Kidney tubule cell (primary cell): ENCODE measurements at regions not wholly inside any gene's neighbourhood (a gene's known extent, or its start where the extent isn't known, plus 50 kb on each side); places are given as distances from the start of the nearest gene placed in this dataset.

Experiments
- DNase-seq: peaks from one replicate; pipeline ENCODE4 v3.0.0-alpha.2; 2018; ENCODE audit warnings: low spot score

DNA sequence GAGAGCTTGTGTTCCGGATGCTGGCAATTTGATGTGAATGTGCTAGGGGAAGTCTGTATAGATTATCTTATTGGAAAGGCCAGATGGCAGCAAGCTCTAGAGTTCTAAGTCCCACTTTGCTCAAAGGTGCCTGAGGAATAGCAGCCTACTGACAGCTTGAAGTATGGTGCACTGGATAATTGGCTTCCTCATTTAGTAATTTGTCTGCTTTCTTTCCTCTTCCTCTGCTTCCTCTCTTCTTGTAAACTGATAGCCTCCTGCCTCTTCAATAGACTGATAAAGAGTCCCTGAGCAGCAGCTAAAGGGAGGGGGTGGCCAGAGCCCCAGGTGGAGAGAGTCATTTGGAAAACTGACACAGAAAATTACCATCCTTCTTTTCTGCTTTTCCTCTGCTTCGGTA, 177.3 kb downstream of the FGF1 start:
- no peak for DNase-seq

DNA sequence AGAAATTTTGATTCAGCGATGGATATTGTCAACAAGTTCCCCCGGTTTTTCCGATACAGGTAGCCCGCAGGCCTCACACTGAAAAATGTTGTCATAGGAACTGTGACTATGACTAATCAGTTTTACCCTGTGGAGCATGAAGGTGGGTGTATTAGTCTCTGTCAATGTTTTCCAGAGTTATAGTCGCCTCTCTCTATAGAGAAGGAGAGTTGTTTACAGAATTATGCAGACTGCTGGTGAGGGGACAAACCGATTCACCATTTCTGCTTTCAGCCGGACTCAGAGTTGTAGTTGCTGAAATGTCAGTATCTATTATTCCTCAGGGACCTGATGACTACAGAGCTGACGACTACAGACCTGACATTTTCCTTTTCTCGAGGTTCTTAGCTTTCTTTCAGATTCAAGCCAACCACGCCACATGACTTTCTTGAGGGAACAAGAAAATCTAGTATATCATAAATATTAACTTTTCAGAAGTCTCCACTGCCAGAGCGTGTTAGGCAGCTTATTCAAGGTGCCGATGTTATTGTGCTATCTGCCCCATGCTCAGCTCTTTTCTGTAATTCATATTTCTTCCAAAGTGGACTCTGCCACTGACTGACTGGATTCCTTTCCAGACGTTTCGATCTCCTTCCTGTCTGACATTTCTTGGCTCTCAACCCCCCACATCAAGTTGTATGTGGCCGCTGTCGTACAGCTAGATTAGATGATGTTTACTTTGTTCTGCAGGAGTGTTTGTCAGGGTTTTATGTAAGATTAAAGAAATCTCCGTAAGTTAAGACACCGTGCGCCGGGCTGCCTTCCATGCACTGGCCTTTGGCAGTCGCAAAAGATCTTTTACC, 178.1 kb downstream of the FGF1 start:
- DNase-seq = peak; percentile 94

DNA sequence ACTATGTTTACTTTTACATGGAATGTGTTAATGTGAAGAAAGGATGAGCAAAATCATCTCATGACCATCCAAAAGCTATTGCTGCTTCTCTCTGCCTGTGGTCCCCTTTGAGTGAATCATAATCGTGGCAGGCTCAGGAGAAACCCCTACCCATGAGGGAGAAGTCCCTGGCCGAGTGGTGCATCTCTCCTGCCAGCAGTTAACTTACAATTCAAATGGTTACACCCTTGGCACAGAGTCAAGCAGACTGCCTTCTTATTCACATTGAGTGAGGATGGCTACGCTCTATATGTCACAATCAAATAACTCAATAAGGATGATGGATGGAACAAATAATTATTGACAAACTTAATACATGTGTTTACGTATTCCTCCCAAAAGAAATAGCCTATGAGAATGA, 179.1 kb downstream of the FGF1 start:
- peak; percentile 63 for DNase-seq

DNA sequence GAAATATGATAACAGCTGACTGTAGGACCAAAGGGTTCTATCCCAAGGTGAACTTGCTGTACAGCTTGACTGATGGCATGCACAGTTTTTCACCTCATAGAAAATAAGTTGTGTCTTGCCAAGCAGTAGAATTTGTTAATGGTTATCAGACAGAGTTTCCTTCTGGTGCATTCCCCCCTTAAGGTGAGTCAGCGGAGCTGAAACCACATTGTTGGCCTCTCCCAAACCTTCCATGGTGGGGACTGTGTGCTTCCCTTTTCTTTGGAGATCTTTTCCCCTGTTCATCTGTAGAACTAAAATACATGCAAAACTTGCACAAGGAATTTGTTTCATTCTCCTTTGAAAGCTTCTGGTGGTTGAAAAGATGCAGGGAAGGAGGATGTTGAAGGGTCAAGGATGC, 179.8 kb downstream of the FGF1 start:
- peak; percentile 89 for DNase-seq

DNA sequence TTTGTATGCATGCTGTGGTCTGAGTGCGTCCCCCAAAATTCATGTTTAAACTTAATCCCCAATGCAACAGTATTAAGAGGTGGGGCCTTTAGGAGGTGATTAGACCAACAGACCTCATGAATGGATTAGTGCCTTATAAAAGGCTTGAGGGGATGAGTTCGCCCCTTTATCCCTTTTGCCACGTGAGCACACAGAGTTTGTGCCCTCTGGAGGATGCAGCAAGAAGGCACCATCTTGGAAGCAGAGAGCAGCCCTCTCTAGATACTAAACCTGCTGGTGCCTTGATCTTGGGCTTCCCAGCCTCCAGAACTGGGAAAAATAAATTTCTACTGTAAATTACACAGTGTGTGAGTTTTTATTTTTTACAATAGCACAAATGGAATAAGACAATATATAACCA, 177.1 kb upstream of the SPRY4 start:
- no peak for DNase-seq

DNA sequence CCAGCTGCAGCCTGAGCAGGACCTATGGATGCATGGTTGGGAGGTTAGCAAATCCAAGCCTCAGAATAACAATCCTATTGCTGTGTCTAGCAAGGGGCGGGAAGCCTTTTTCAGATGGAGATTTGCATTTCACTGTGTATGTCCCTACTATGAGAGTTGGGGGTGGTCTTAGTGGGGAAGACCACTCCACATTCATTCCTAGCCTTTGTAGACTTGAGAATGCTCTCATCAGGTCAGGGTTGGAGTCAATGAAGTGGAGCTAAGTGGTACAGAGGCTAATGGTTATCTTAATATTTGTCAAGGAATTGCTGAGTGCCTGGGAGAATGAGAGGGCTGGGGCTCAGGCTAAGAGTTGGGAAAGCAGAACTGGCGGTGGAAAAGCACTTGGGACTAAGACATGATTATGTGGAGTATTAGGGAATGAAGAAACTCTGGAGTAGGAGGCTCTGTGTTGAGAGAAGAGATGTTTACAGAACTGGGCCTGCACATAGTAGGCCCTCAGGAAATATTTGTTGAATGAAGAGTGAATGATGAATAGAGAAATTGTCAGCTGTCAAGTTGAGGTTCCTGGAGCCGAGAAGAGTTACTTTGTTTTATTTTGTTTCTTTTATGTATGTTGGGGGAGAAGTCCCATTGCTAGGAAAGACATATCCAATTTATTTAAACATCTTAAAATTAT, 175.5 kb upstream of the SPRY4 start:
- DNase-seq = no peak

DNA sequence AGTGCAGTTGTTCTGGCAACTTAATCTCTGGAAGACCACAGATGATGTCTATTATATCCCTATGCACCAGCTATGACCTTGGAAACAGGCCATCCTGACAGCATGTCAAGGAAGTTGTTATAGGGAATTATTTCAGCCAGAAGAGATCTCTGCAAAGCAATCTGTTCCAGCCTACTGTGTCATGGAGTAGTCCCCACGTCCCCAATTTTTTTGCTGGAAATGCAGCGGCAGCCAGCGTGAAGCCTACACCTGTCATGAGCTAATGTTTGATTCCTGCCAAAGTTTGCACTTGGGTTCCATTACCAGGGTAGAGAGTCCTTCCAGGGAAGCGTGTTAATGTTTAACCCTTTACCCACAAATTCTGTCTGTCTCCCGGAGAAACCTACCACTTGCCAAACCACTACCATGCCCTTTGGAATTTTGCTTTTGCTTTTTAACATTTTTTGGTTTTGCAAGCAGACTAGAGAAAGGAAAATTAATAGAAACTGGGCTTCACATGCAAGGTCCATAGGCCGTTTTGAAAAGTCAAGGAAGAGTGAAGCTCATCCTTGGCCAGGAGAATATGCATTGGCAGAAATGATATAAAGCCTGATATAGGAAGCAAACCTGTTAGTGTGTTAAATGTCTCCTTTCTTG, 174.9 kb upstream of the SPRY4 start:
- DNase-seq = peak; percentile 92

DNA sequence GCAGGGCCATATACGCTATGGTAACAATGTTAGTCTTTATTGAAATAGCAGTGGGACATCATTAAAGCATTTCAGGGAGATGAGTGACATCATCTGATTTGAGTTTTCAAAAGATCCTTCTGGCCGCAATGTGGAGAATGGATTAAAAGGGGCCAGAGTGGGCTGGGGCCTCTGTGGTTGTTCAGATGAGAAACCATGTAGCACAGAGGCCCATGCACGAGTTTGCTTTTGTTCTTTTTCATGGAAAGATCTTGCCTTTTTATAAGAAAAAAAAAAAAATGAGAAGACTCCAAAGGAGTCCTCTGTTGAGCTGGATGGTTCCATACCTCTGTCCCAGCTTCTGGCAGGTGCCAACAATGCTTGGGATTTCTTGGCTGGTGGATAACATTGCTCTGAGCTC, 173.5 kb upstream of the SPRY4 start:
- DNase-seq = no peak

DNA sequence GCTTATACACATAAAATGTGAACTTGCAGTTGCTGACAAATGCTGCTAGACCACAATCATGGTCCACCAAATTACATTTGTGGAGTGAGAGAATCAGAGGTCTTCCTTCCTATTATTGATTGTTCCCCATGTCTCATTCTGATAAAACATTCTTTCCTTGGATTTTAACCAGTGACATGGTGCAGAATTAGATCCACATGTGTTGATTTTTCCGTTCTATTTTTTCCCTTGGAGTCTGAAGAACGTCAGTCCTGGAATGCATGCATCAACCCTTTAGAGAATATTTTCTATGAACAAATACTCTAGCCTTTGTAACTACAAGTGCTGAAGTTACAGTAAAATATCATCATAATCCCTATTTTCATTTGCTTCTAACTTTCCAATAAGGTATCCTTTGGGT, 170.7 kb upstream of the SPRY4 start:
- no peak for DNase-seq

DNA sequence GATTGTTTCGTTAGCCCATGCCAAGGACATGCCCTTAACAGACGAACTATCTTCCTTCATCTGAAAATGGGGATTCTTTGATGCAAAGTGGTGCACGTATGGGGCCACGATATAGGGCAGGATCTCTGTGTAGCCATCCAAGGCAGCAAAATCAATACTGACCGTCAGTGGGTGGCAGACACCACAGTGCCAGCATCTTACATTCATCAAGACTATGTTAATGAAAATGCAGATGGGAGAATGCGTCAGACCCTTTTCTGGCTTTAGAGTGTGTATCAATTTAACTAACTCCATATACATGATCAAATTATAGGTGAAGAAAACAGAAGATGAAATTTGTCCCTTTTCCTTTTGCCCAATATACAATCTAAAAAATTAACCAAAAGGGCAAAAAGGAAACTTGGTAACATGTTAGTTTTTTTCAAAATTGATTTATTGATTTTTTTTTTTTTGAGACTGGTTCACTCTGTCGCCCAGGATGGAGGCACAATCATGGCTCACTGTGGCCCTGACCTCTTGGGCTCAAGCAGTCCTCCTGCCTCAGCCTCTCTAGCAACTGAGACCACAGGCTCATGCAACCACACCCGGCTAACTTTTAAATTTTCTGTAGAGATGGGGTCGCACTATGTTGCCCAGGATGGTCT, 169.2 kb upstream of the SPRY4 start:
- no peak for DNase-seq

DNA sequence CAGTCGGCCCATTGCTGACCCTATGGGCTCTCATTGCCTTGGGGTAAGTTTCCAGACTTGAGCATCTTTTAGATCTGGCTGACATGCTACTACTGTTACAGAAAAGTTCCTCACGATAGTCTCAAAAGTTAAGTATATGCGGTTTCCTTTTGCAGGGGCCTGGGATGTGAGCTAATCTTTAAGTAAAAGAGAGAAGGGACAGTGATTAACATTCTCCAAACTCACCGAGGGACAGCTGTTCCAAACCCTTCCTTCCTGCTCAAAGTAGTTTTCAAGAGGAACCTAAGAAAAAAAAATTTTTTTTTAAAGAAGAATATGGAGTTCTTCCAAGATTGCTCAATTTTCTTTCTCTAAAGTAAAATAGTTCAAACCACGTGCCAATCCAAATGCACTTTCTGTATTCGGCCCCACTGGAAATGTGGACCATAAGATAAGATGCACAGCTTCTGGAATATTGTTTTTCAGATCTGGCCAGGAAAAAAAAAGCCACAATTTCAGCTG, 168.0 kb upstream of the SPRY4 start:
- DNase-seq = no peak

DNA sequence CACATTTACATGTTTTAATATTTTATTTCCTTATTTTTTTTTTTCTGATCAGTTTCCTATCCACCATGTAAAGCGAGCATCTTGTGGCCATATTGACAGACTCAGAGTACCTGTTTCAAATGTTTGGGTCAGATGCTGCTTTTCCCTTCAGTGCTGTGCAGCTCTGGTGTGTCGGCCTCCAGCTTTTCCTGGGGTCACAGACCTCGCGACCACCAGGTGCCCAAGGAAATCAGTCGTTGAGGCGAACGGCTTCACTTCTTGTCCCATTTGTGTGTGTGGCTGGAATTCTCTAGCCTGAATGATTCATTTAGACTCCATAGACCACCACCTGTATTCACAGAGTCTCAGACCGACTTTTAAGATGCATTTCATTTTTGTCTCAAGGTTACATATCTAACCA, 166.9 kb upstream of the SPRY4 start:
- no peak for DNase-seq

DNA sequence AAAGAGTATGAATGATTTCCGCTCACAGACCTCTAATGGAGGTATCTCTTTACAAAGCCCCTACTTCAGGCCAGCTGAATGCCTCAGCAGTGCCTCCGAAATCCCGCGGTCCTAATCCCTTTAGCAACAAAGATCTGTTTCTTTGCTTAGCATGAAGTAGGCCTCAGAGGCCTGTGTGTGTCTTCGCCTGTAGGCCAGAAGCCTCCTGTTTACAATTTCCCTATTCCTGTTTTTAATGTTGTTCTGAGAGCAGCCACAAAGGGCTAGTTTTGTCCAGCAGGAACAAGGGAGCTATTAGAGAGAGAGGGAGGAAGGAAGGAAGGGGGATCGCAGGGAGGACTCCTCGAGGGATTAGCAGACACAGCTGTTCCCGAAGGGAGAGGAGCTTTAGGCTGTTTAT, 166.4 kb upstream of the SPRY4 start:
- no peak for DNase-seq

DNA sequence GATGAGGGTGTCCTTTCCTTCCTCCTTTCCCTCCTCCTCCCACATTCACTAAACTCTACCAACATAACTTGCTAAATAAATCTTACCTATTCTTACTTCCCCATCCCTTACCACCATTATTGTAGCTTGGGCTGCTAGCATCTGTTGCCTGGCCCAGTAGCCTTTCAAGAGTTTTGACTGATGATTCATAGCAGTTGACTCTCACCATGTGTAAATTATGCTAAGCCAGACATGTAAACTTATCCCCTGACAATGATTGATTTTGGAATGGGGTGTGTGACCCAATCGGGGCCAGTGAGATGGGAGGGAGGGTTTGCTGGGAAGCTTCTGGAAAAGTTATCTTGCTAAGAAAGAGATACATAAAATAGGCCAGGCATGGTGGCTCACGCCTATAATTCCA, 161.8 kb upstream of the SPRY4 start:
- DNase-seq = peak; percentile 80

DNA sequence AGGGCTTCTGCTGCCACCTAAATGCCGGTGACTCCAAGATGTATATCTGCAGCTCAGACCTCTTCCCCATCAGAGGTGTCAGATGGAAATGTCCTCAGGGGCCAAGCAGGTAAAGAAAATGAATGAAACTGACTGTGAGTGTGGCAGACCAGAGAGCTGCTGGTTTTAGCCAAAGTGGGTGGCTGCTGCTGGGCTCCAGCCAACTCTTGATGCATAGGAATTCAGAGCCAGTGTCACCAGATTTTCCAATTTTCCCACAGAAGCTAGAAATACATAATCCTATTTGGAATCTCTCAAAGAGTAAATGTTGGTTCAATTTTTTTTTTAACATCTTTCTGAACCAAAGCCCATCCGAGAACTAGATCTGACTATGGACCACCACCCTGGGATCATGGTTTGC, 161.2 kb upstream of the SPRY4 start:
- no peak for DNase-seq

DNA sequence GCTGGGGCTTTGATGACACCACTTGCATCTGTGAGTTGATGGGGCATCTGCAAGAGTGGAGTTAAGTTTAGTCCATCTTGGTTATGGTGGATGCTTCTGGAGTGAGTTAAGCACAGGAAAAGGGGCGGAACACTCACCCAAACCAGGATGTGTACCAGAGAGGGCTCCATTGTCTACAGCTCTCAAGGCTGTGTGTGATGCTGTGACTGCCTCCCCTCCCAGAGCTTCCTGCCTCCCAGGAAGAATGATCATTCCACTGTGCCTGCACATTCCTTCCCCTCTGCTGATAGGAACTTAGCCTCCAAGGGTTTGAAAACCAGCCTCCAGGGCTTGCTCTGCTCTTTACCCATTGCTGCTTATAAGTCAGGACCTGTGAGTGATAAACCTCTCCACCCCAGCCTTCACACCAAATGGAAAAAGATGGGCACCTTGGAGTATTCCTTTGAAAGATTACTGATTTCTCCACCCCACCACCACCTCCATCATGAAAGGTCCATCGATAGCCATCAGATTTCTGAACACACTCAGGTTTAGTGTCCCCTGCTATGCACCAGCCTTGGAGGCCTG, 160.1 kb upstream of the SPRY4 start:
- peak; percentile 77 for DNase-seq

DNA sequence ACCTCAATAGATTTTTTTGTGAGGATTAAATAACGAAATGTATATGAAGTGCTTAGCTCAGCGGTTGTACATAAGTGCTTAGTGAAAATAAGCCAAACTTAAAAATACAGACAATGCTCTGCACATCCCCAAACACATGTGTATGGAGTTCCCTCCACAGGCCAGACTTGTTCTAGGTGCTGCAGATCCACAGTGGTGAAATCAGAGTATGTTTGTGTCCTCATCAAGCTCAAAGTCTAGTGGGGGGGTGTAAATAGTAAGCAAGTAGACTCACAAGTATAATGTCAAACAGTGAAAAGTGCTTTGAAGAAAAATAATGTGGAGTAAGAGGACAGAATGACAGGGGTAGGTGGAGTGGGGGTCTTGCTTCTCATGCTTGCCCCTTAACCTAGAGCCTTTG, 157.4 kb upstream of the SPRY4 start:
- DNase-seq = no peak

DNA sequence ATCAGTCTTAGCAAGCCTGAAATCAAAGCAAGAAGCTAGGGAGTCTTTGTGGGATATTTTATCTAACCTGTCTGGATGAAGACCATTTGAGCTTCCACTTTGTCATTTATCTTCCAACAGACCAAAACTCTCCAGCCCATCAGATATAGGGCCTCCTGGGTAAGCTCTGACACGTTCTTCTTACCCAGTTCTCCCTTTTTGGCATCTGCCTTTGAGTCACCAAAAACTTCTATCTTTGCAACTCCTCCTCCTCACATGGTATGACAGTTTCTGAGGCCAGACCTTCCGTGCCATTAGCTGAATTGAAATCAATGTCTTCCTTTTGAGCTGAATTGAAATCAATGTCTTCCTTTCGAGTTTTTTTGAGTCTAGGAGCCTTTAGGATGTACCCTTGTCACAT, 156.6 kb upstream of the SPRY4 start:
- no peak for DNase-seq

DNA sequence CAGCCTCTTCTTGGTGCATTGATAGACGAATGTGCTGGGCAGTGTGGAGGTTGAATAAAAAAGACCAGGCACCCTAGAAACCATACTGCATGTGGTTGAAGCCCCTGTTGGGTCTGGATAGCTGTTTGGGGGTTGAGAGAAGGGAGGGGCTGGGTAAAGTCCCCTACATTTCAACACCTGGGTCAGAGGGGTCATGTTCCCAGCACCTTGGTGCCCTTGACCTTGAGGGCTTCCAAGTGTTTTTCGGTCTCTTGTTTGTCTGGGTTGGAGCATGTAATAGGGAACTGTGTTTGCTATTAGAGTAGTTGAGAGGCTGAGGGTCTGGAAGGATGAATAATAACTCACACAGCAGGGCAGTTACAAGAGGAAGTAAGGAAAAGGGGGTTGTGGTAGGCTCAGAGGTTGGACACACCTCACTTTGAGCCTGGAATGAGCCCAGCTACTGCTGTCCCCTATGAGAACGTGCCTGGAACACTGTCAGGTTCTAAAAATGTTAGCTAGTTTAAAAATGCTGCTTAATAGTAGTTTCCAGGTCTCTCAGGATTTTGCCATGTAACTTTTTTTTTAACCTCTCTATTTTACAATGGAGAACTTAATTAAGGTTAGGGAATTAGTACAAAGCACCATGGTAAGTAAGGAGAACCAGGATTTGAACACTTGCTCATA, 155.2 kb upstream of the SPRY4 start:
- no peak for DNase-seq

DNA sequence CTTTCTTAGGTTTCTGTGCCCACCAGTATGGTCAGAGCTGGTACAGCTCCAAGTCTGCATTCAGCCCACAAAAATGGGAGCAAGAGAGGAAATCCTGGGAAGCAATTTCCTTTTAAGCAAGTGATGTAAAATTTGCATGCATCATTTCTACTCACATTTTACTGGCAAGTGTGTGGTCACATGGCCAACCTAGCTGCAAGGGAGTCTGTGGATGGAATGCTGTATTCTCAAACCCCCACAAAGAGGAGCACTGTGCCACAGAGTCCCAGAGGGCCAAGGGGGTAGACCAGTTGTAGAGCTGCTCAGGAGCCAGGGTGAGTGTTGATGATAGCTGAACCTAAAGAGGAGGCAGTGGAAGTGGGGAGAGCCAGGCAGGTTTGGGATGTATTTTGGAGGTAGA, 154.3 kb upstream of the SPRY4 start:
- no peak for DNase-seq

DNA sequence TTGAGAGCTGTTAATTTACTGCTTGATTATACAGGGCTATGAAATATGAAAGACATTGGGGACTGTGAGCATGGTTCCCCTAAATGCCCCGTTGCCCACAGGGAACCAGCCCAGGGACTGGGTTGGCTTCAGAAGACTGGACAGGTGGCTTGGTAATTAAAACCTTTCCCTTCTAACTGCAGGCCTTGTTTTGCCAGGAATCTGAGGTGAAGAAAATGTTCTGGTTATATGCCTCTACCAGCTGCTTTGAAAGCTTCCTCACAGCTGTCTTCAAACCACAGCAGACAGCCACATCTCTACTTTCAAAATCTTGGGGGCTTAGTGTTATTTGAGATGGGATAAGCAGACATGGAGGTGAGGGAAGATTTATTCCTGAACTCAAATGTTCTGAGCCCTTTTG, 153.3 kb upstream of the SPRY4 start:
- no peak for DNase-seq

DNA sequence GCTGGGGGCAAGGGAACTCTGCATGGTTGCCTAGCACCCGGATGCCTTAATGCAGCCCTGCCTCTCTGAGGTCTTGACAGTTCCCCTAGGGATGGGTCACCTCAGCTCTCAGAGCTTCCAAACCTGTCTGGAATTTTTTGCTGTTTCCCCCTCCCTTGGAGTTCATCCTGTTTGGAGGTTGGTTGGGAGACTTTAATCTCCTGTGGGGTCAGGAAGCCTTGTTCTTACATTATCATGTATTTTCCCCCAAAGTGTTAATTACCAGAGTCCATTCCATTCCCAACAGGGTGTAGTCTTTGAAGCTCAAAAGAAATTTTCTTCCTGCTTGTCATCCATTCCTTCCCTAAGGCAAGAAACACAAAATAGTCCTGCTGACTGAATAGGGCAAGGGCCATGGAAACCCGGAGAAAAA, 150.3 kb upstream of the SPRY4 start:
- DNase-seq = no peak
